Panc1 (cell line): ENCODE measurements at regions not wholly inside any gene's neighbourhood (a gene's known extent, or its start where the extent isn't known, plus 50 kb on each side); places are given as distances from the start of the nearest gene placed in this dataset.

Experiments
- ATAC-seq: fragments of 200-7000 bp; cut with Tn5 transposase; 2 replicates; pipeline ENCODE4 v1.9.1; 2020; ENCODE audit warnings: mild to moderate bottlenecking, moderate library complexity
- BruUV-seq: library from RNA; stranded (reverse); fragments of 400-500 nt; replicated peaks from 2 replicates; lab custom pipeline; 2021; lab: Mats Ljungman, UMichigan
- CTCF ChIA-PET: fragments of 300-600 bp; sonication (Branson Sonifier 250); formaldehyde crosslinking; loops from one replicate; lab custom pipeline; 2022; ENCODE audit warnings: antibody characterized with exemption; lab: Charles Lee
- POLR2A ChIA-PET: fragments of 300-600 bp; sonication (Branson Sonifier 250); formaldehyde crosslinking; loops from one replicate; lab custom pipeline; 2022; ENCODE audit warnings: antibody characterized with exemption; lab: Charles Lee
- DNase-seq: peaks from one replicate; pipeline ENCODE4 v3.0.0-alpha.2; 2010; ENCODE audit warnings: low read depth, low spot score
- H3K27ac ChIP-seq: 2 replicates; pipeline ENCODE4 v1.5.1; 2011; ENCODE audit warnings: mild to moderate bottlenecking, low read length, inconsistent platforms
- H3K27me3 ChIP-seq: fragments of 200-500 bp; sonication (Bioruptor generic); 2 replicates; pipeline ENCODE4 v1.6.0; 2014; ENCODE audit warnings: low read length, inconsistent platforms; ENCODE audit not compliant: control insufficient read depth, insufficient read depth
- H3K36me3 ChIP-seq: fragments of 200-500 bp; sonication (Bioruptor generic); 2 replicates; pipeline ENCODE4 v1.5.1; 2014; ENCODE audit warnings: inconsistent platforms, mild to moderate bottlenecking, low read length, moderate library complexity; ENCODE audit not compliant: control insufficient read depth, insufficient read depth
- H3K4me1 ChIP-seq: 2 replicates; pipeline ENCODE4 v1.5.1; 2011; ENCODE audit warnings: inconsistent platforms, mild to moderate bottlenecking, low read length, moderate library complexity; ENCODE audit not compliant: control insufficient read depth, insufficient read depth
- H3K4me3 ChIP-seq, 2 experiments: 2 replicates each; pipeline ENCODE4 v1.5.1; 2011 to 2012; ENCODE audit warnings: low read depth in 2 of 2, low read length in 2 of 2, mild to moderate bottlenecking in 2 of 2, inconsistent platforms in 1 of 2, moderate library complexity in 1 of 2
- H3K9me3 ChIP-seq: fragments of 200-500 bp; sonication (Bioruptor generic); 2 replicates; pipeline ENCODE4 v1.5.1; 2014; ENCODE audit warnings: low read depth, mild to moderate bottlenecking, inconsistent platforms, low read length, moderate library complexity; ENCODE audit not compliant: control insufficient read depth, insufficient read depth
- CTCF ChIP-seq: fragments of 450-650 bp; IDR thresholded peaks from 2 replicates; pipeline ENCODE4 v1.5.1; 2017; ENCODE audit warnings: mild to moderate bottlenecking
- POLR2AphosphoS5 ChIP-seq: IDR thresholded peaks from 2 replicates; pipeline ENCODE4 v1.6.1; 2012; ENCODE audit warnings: mild to moderate bottlenecking, low read depth, low read length, moderate library complexity
- REST ChIP-seq, 2 experiments: IDR thresholded peaks; 2 replicates each; pipeline ENCODE4 v1.6.1; 2011 to 2012; ENCODE audit warnings: low read depth in 2 of 2, control low read depth in 1 of 2, low read length in 1 of 2, mild to moderate bottlenecking in 1 of 2, moderate library complexity in 1 of 2; ENCODE audit not compliant: insufficient read depth in 1 of 2
- SIN3A ChIP-seq: IDR thresholded peaks from 2 replicates; pipeline ENCODE4 v1.6.1; 2012; ENCODE audit warnings: low read depth, mild to moderate bottlenecking, low read length, moderate library complexity, borderline replicate concordance; ENCODE audit not compliant: insufficient read depth
- TCF7L2 ChIP-seq: IDR thresholded peaks from 2 replicates; pipeline ENCODE4 v1.6.1; 2011; ENCODE audit warnings: mild to moderate bottlenecking, low read depth, low read length, inconsistent platforms
- in situ Hi-C: cut with HindIII; loops from 2 replicates; pipeline ENCODE4 v1.10.0; 2016; ENCODE audit warnings: low sequenced_read_pairs, low pct_unique_long_range_greater_than_20kb
- intact Hi-C: fragments of 100-400 bp; cut with micrococcal nuclease; formaldehyde crosslinking; loops from one replicate; pipeline ENCODE4 v1.10.0; 2022; ENCODE audit not compliant: unreplicated experiment

GRCh38 chr2:236883819-236884218 is 201.9 kb upstream of the COPS8 start:
- Histone ChIP-seq H3K27me3 (no peaks in the 10 kb centered on the region; the same call in 1 of the 2 replicates), H3K27ac (no peak overlapping the region), H3K4me3 (no peak overlapping the region), H3K9me3 (peaks cover 7% of the 10 kb centered on the region; the same call in 1 of the 2 replicates), H3K4me1 (no peaks in the 10 kb centered on the region), H3K36me3 (no peaks in the 10 kb centered on the region)
- DNase-seq (no peak), ATAC-seq (no peak)
- TF ChIP-seq POLR2AphosphoS5: no peak
- TF ChIP-seq CTCF: no peak
- no peak for TF ChIP-seq SIN3A
- no peak for TF ChIP-seq REST (IDR thresholded peaks at IDR 0.05; ENCODE audit: insufficient read depth in 1 of 2, low read depth in 2 of 2, low read length in 1 of 2)
- no peak for TF ChIP-seq TCF7L2
- ChIA-PET POLR2A (no interaction called here), CTCF (no interaction called here)
- in situ Hi-C loops (no loop called here), intact Hi-C loops (no loop called here)
- BruUV-seq: no TSS peak

DNA sequence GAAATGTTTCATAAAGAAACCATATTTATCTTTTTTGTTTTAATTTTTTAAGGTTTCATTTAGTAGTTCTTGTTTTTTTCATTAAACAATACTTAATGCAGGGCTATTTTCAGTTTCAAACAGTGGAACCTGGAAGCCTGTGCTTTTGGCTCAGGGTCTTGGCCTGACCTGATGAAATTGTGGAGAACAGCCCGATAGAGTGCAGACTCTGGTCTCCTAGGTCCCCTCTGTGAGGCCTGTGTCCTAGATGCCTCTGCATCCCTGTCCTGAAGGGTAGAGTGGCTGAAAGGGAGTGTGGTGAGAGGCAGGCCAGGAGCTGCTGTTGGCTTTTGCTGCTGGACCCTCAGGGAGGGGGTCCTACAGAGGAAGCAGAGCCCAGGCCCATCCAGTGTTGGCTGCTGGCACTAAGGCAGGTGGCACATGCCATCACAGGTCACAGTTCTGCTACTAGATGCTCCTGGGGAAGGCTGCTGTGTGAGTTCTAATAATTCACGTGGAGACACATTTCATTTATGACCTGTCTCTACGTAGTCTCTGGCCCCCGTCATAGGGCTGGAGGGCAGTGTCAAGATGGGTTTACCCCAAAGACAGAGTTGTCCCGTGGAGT is 201.0 kb upstream of the COPS8 start:
- Histone ChIP-seq H3K4me1 (no peaks in the 10 kb centered on the region), H3K9me3 (peaks cover 7% of the 10 kb centered on the region; the same call in 1 of the 2 replicates), H3K27me3 (no peaks in the 10 kb centered on the region; the same call in 1 of the 2 replicates), H3K4me3 (no peak overlapping the region), H3K27ac (no peak overlapping the region), H3K36me3 (no peaks in the 10 kb centered on the region)
- intact Hi-C loops: no loop called here
- ChIA-PET POLR2A (no interaction called here), CTCF (no interaction called here)
- DNase-seq: no peak
- TF ChIP-seq REST (IDR thresholded peaks at IDR 0.05; ENCODE audit: insufficient read depth in 1 of 2, low read depth in 2 of 2, low read length in 1 of 2): no peak
- TF ChIP-seq SIN3A: no peak
- TF ChIP-seq CTCF: no peak
- no peak for TF ChIP-seq POLR2AphosphoS5
- TF ChIP-seq TCF7L2: no peak
- ATAC-seq: no peak
- no TSS peak for BruUV-seq
- in situ Hi-C loops: no loop called here
